ENCODE measurements at regions not wholly inside any gene's neighbourhood (a gene's known extent, or its start where the extent isn't known, plus 50 kb on each side); places are given as distances from the start of the nearest gene placed in this dataset.

DNA sequence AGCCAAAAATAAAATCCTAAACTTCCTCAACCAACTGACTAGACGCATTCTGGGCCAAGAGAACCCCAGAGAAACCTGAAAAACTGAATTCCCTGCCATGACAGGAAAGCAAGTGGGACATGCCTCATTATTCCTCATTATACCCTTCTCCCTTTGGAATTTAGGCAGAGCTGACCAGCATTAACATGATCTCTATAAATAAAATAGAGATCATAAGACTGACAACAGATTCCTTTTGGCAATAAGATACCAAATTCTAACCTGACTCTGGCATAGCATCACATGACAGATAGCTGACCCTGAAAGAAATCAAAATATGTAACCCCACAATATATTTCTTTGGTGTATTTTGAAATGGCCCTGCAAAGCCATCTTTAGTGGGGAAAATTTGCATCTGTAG, 277.8 kb upstream of the SLC14A2 start:
- no peak for TF ChIP-seq CTCF (conservative IDR thresholded peaks at IDR 0.05; ENCODE audit: low read depth in 2 of 2)
- TF ChIP-seq CREB1 (CRISPR knock-in tag; IDR thresholded peaks at IDR 0.05; ENCODE audit: low read depth): no peak
